SKM-1 treated with dmso at 0.1 percent for 144 hours (cell line): ENCODE measurements at regions not wholly inside any gene's neighbourhood (a gene's known extent, or its start where the extent isn't known, plus 50 kb on each side); places are given as distances from the start of the nearest gene placed in this dataset.
"Not testable (repeated sequence)": the region's sequence is repeated elsewhere in the genome, so short reads cannot be mapped to it uniquely, and the experiment has no call there.

ENCODE experiments used
- DNase-seq: peaks from one replicate; lab custom pipeline; 2025; ENCODE audit not compliant: unreplicated experiment; lab: John Stamatoyannopoulos, UW

DNA sequence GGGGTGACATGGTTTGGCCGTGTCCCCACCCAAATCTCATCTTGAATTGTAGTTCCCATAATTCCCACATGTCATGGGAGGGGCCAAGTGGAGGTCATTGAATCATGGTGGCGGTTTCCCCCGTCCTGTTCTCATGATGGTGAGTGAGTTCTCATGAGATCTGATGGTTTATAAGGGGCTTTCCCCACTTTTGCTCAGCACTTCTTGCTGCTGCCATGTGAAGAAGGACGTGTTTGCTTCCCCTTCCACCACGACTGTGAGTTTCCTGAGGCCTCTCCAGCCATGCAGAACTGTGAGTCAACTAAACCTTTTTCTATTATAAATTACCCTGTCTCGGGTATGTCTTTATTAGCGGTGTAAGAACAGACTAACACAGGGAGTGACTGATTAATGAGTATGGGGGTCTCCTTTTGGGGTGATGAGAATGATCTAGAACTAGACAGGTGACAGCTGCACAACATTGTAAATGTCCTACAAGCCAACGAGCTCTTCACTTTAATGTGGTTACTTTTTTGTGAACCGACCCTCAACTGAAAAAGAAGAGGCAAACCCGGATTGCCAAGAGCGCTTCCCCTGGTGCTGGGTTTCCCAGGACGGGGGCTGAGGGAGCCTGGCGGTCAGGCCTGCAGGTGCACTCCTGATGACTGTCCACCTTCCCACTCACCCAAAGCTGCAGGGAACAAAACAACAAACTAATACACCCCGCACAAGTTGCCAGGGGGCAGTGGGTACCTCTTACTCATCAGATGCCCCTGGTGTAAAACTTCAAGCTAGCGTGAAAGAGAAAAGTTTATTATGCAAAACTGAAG, 90.1 kb downstream of the NCOR2 start:
- no peak for DNase-seq

DNA sequence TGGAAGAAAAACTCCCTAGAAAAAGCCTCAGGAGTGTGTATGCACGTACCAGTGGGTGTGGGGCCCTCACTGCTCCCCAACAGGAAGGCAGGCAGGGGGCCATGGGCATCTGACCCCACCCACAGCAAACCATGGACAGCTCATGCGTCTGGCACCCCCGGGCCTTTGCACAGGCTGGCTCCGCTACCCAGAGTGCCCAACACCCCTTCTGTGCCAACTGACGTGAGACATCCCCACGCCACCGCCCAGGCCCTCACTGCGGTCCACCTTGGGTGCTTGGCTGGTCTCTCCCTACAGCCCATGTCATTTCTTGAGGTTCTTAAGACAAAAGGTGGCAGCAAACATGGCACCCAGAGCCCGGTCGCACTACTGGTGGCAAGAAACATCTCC, 91.4 kb downstream of the NCOR2 start:
- DNase-seq, result no peak

- no peak for DNase-seq
Measured at GRCh38 chr12:124475295-124476010, 92.0 kb downstream of the NCOR2 start.

GRCh38 chr12:124474709-124475108, 92.7 kb downstream of the NCOR2 start:
- no peak for DNase-seq

- no peak for DNase-seq
Measured at GRCh38 chr12:124472690-124473279, 94.6 kb downstream of the NCOR2 start.

- DNase-seq, result no peak
Measured at GRCh38 chr12:124471828-124472227, 95.6 kb downstream of the NCOR2 start.

DNA sequence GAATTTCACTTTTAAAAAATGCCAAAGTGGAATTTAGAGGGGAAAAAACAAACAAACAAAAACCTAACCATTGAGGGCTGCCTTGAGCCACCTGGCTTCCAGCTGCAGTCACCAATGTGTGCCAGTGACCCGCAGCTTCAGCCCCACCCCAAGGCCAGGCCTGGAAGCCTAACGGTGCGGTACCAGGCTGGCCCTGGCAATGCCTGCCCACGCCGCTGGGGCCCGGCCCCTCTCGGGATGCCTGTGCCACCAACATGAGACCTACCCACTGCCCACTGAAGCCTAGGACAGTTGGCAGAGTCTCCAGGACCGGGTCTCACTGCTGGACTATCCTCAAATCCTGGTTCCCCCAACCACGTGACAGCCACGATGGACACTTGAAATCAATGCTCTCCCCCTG, 96.6 kb downstream of the NCOR2 start:
- DNase-seq, result no peak

DNA sequence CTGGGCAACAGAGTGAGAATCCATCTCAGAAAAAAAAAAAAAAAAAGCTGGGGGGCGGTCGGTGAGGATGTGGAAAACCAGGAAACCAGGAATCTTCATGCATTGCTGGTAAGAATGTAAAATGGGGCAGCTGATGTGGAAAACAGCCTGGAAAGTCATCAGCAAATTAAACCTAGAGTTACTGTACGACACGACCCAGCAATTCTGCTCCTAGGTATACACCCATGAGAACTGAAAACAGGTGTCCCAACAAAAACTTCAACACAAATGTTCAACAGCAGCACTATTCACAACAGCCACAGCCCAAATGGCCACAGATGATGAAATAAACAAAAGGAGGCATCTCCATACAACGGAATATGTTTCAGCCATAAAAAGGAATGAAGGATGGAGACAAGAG, 97.3 kb downstream of the NCOR2 start:
- DNase-seq, result no peak

DNA sequence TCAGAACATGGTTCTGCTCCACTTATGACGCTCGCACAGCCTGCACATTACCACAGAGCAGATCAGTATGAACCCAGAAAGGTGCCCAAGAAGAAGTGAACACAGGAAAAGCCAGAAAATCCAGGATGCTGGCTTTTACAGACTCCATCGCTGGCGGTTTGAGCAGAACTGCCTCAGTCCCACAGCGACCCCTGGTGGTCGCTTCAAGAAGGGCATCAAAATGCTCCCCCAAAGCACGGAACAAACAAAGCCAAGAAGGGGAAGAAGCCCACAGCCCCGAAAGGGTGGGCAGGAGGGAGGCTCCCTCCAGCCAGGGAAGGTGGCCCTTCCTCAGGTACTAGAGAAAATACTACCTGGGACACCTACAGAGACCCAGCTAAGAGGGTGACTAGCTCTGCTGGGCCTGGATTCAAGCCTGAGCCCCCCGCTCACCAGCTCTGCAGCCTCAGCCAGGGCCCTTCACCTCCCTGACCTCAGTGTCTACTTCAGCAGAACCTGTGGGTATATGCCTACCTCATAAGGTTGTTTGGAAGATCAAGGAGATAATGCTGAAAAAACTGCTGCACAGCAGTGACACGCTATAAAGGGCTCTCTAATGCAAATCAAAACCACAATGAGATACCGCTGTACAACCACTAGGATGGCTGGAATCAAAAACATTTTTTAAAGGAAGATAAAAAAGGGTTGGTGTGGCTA, 98.1 kb downstream of the NCOR2 start:
- no peak for DNase-seq

GRCh38 chr12:124467549-124467948, 99.9 kb downstream of the NCOR2 start:
- not testable (repeated sequence) for DNase-seq

- DNase-seq, result peak; percentile 62
Measured at GRCh38 chr12:124466216-124467128, 100.9 kb downstream of the NCOR2 start.

DNA sequence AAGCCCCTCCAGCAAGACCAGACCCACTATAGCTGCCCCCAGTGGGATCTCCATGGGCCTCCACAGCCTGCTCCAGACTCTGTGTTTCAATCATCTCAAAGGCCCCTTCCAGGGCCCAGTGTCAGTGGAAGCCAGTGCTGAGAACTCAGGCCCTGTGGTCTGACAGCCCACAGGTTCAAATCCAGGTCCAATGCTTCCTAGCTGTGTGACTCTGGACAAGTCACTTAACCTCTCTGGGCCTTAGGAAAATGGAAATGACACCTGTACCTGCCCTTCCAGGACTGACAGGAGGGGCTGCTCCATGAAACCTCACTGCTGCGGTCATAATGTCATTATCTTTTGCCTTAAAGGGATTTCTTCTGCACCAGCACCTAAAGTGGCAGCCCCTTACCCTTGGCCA, 101.9 kb downstream of the NCOR2 start:
- no peak for DNase-seq

DNA sequence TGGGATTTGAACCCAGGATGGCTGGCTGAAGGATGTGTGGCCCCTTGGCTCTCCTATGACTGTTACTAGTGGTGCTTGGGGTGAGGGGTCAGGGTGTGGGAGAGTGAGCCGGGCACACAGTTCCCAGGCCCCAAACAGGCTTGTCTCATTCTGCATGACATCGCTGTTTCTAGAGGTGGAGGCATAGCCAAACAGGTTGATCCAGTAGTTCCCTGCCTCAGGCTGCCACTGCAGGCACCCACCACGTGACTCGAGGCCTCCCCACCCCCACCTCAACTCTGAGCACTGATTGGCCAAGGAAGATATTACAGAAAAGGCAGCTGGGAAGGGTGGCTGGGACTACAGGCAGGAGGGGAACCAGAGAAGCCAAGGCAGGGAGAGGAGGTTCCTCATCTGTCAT, 102.6 kb downstream of the NCOR2 start:
- DNase-seq, result no peak

DNA sequence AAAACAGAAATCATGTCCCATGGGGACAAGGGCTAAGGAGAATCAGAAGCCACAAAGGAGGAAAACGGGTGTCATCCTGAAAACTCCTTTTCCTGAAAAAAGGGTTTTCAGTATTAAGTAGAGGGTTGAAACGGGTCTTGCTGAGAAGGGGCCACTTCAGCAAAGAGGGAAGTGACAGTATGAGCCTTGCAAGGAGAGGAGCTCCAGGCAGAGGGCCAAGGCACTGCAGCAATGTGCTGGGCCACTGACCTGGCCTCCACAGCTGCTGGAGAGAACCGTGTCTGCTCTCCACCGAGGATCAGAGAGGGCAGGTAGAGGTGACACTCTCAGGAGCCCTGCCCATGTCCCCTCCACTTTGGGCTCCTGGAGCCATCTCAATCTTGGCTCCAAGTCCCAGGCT, 103.3 kb downstream of the NCOR2 start:
- no peak for DNase-seq

DNA sequence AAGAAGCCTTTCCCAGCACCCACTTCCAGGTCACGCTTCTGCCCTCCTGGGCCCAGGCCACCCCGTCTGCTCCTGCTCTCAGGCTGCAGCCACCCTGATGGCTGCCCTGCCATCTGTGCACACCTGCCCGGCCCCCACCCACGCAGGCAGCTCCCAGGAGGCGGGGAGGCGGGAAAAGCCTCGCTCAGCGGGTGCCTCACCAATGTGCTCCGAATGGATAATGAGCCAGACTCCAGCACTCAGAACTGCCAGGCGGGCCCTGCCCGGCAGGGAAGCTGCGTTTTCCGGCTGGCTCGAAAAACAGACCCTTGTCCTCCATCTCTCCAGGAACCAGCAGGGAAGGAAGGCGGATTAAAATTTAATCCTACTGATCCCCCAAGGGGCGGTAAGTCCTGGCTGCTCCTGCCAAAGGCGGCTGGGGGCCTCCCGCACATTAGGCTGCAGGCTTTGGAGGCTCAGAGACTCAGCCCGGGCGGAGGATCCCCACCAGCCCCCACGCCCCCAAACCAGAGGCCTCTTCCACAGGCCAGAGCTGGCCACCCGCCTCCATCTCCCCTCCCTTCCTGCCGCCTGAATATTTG, 104.0 kb downstream of the NCOR2 start:
- no peak for DNase-seq

- DNase-seq, result no peak
Measured at GRCh38 chr12:124462750-124463149, 104.7 kb downstream of the NCOR2 start.

- DNase-seq, result no peak
Measured at GRCh38 chr12:124461851-124462623, 105.4 kb downstream of the NCOR2 start.

DNA sequence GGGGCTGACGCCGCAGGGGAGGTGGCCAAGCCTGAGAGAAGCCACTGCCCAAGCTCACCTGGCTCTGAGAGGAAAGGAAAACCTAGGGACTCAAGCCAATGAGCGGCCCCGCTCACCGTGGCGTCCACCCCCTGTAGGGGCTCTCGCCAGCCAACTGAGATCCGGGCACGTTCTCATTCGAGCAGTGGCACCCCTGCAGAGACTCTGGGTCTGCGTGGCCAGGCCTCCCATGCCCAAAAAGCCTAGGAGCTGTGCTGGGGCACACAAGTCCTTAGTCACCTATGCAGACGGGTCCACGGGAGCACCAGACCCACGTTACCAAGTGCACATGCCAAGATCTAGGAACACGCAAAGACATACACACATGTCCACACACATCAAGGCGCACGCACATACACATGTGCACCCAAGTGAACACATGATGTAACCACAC, 106.2 kb downstream of the NCOR2 start:
- no peak for DNase-seq

DNA sequence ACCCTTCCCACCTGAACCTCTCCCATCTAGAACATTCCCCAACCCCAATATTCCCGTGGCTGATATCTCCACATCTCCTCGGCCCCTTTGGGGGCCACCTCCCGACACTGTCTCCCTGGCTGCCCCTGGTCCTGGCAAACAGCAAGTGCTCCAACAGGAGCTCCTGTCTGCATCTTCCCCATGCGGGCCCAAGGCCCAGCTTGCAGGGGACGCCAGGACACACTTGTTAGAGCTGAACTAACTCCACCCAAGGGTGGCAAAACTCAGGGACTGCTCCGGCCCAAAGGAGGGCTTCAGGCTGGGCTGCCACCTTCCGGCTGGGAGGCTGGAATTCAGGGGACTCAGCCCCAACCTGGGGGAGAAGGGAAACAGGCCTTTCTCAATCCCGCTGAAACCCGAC, 106.6 kb downstream of the NCOR2 start:
- DNase-seq, result no peak
